ENCODE measurements at regions not wholly inside any gene's neighbourhood (a gene's known extent, or its start where the extent isn't known, plus 50 kb on each side); places are given as distances from the start of the nearest gene placed in this dataset.

DNA sequence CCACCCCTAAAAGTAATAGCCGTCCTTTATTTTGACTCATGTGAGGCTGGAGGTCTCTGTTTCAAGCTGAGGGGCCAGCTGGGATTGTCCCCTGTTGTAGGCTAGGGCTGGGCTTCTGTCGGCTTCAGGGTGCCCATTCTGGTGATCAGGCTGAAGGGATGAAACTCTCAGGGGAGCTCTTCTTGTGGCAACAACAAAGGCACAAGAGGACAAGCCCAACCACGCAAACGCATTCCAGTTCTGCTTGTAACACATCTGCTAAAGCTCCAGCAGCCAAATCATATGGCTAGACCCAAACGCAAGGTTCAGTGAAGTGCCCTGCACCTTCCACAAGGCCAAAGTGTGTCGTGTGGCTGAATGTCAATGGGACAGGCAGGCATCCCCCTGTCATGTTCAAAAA is 405.7 kb downstream of the INHBA start:
- Histone ChIP-seq H2BK20ac (ENCODE audit: low read depth, low read length, poor library complexity, severe bottlenecking) (no peak overlapping the region), H2AFZ (ENCODE audit: low read length) (no peak overlapping the region), H2BK12ac (ENCODE audit: insufficient read length, low read depth, low read length) (no peak overlapping the region), H3K4ac (ENCODE audit: low read depth, low read length) (no peak overlapping the region), H3T11ph (ENCODE audit: low read length) (no peak overlapping the region), H4K20me1 (ENCODE audit: control insufficient read depth, insufficient read depth, insufficient read length) (no peaks in the 10 kb centered on the region), H3K9me3 (ENCODE audit: control insufficient read depth, low read depth, low read length) (no peaks in the 10 kb centered on the region), H3K18ac (ENCODE audit: insufficient read length, low read depth, low read length) (no peak overlapping the region), H2BK15ac (ENCODE audit: low read depth, low read length) (no peak overlapping the region), H2AK5ac (ENCODE audit: insufficient read length, low read length) (no peak overlapping the region), H4K91ac (ENCODE audit: insufficient read length, low read depth, low read length) (no peak overlapping the region), H3K4me2 (ENCODE audit: insufficient read depth, insufficient read length, low read length) (no peak overlapping the region), H3K23me2 (ENCODE audit: insufficient read length, low read depth, low read length, poor library complexity, severe bottlenecking) (no peaks in the 10 kb centered on the region), H3K9ac (ENCODE audit: extremely low read depth, insufficient read length, low read length) (no peak overlapping the region), H4K5ac (ENCODE audit: insufficient read length, low read depth, low read length) (no peak overlapping the region), H3K56ac (ENCODE audit: insufficient read length, low read depth, low read length) (no peak overlapping the region), H2BK5ac (ENCODE audit: insufficient read length, low read length) (no peak overlapping the region), H3K27ac (ENCODE audit: insufficient read length, low read depth, low read length) (no peak overlapping the region), H3K79me2 (ENCODE audit: insufficient read depth, low read length) (no peaks in the 10 kb centered on the region), H3K79me1 (ENCODE audit: insufficient read depth, low read depth, low read length, poor library complexity, severe bottlenecking) (no peaks in the 10 kb centered on the region), H2BK120ac (ENCODE audit: low read depth, low read length, poor library complexity, severe bottlenecking) (no peak overlapping the region), H4K8ac (replicated peaks; ENCODE audit: insufficient read length, low read depth, low read length) (no peak overlapping the region), H3K23ac (ENCODE audit: insufficient read length, low read depth, low read length) (no peak overlapping the region), H3K14ac (ENCODE audit: insufficient read depth, low read length) (no peak overlapping the region), H3K27me3 (ENCODE audit: insufficient read depth, low read length) (no peaks in the 10 kb centered on the region), H3K4me1 (ENCODE audit: insufficient read depth, low read length) (no peaks in the 10 kb centered on the region)
- no CpG with 5 or more reads among the region's 6 CpGs for WGBS (ENCODE audit: extremely low coverage, insufficient read length, low lambda C conversion rate)
- Mint-ChIP-seq H3K9me3 (no peaks in the 10 kb centered on the region), H3K36me3 (ENCODE audit: insufficient read depth in 1 of 3, low read depth in 3 of 3) (no peaks in the 10 kb centered on the region), H3K4me3 (no peak overlapping the region), H3K4me1 (no peaks in the 10 kb centered on the region), H3K27me3 (ENCODE audit: low read depth) (peaks cover 8% of the 10 kb centered on the region), H3K27ac (no peak overlapping the region)
- TF ChIP-seq, protein P1, sequence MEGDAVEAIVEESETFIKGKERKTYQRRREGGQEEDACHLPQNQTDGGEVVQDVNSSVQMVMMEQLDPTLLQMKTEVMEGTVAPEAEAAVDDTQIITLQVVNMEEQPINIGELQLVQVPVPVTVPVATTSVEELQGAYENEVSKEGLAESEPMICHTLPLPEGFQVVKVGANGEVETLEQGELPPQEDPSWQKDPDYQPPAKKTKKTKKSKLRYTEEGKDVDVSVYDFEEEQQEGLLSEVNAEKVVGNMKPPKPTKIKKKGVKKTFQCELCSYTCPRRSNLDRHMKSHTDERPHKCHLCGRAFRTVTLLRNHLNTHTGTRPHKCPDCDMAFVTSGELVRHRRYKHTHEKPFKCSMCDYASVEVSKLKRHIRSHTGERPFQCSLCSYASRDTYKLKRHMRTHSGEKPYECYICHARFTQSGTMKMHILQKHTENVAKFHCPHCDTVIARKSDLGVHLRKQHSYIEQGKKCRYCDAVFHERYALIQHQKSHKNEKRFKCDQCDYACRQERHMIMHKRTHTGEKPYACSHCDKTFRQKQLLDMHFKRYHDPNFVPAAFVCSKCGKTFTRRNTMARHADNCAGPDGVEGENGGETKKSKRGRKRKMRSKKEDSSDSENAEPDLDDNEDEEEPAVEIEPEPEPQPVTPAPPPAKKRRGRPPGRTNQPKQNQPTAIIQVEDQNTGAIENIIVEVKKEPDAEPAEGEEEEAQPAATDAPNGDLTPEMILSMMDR (conservative IDR thresholded peaks at IDR 0.05): no peak
- DNase-seq: no peak

Measured in H9 (cell line).